HCT116 (cell line): ENCODE measurements at regions not wholly inside any gene's neighbourhood (a gene's known extent, or its start where the extent isn't known, plus 50 kb on each side); places are given as distances from the start of the nearest gene placed in this dataset.

Experiments
- CEBPB ChIP-seq: IDR thresholded peaks from 2 replicates; pipeline ENCODE4 v1.6.1; 2012; ENCODE audit warnings: low read depth
- CTCF ChIP-seq, 3 experiments: fragments of 200-600 bp in 1 of 3; sonication (generic) in 1 of 3; IDR thresholded peaks in 2 of 3; conservative IDR thresholded peaks in 1 of 3; 2 replicates each; pipeline ENCODE4 v1.5.1; 2012 to 2017; ENCODE audit warnings: low read depth in 2 of 3, low read length in 2 of 3, antibody characterized with exemption in 1 of 3, borderline replicate concordance in 1 of 3, control low read depth in 1 of 3, mild to moderate bottlenecking in 1 of 3, mixed read lengths in 1 of 3, mixed run types in 1 of 3, moderate library complexity in 1 of 3; ENCODE audit not compliant: insufficient read depth in 1 of 3
- EZH2 ChIP-seq: fragments of 200-600 bp; sonication (generic); IDR thresholded peaks from 2 replicates; pipeline ENCODE4 v1.6.1; 2017; ENCODE audit warnings: antibody characterized with exemption, mixed run types
- EZH2phosphoT487 ChIP-seq: fragments of 200-600 bp; IDR thresholded peaks from 2 replicates; pipeline ENCODE4 v1.6.1; 2018; ENCODE audit warnings: antibody characterized with exemption, borderline replicate concordance
- FOSL1 ChIP-seq: IDR thresholded peaks from 2 replicates; pipeline ENCODE4 v1.6.1; 2012; ENCODE audit warnings: low read depth
- POLR2A ChIP-seq: IDR thresholded peaks from 2 replicates; pipeline ENCODE4 v1.7.0; 2011; ENCODE audit warnings: borderline replicate concordance; ENCODE audit not compliant: insufficient read depth, insufficient read length; ENCODE audit errors: extremely low read depth
- POLR2AphosphoS5 ChIP-seq: IDR thresholded peaks from 2 replicates; pipeline ENCODE4 v1.6.1; 2011; ENCODE audit warnings: mild to moderate bottlenecking, low read depth, low read length, moderate library complexity
- RAD21 ChIP-seq: IDR thresholded peaks from 2 replicates; pipeline ENCODE4 v1.6.1; 2012; ENCODE audit warnings: low read depth, mild to moderate bottlenecking
- SP1 ChIP-seq: IDR thresholded peaks from 2 replicates; pipeline ENCODE4 v1.6.1; 2012; ENCODE audit warnings: low read depth
- TCF7L2 ChIP-seq: IDR thresholded peaks from 2 replicates; pipeline ENCODE4 v1.7.0; 2011; ENCODE audit warnings: borderline replicate concordance, inconsistent platforms; ENCODE audit not compliant: insufficient read depth, insufficient read length; ENCODE audit errors: extremely low read depth
- YY1 ChIP-seq: IDR thresholded peaks from 2 replicates; pipeline ENCODE4 v1.6.1; 2011; ENCODE audit warnings: low read length, low read depth, moderate library complexity, mild to moderate bottlenecking; ENCODE audit not compliant: insufficient replicate concordance; ENCODE audit errors: extremely low read depth

GRCh38 chr5:158032246-158032645 lies 173.3 kb upstream of the CLINT1 start:
- TF ChIP-seq YY1 (no peak), EZH2 (no peak), POLR2AphosphoS5 (no peak), EZH2phosphoT487 (no peak), POLR2A (no peak), CTCF (IDR thresholded peaks at IDR 0.05 in 2 of 3, conservative IDR thresholded peaks at IDR 0.05 in 1 of 3; ENCODE audit: borderline replicate concordance in 1 of 3, insufficient read depth in 1 of 3, low read depth in 2 of 3, low read length in 2 of 3) (no peak), FOSL1 (no peak), CEBPB (no peak), RAD21 (no peak), SP1 (no peak), TCF7L2 (no peak)
